HL-60 (cell line): ENCODE measurements at regions not wholly inside any gene's neighbourhood (a gene's known extent, or its start where the extent isn't known, plus 50 kb on each side); places are given as distances from the start of the nearest gene placed in this dataset.
"Not testable (repeated sequence)": the region's sequence is repeated elsewhere in the genome, so short reads cannot be mapped to it uniquely, and the experiment has no call there.

Source experiments
- DNase-seq, 2 experiments: peaks; one replicate each; pipeline ENCODE4 v3.0.0-alpha.2; 2010 to 2020; ENCODE audit warnings: low read depth in 1 of 2, low spot score in 1 of 2
- H3K27ac ChIP-seq: fragments of 250-450 bp; sonication (Bioruptor Pico); replicated peaks from 2 replicates; pipeline ENCODE4 v1.5.1; 2020; ENCODE audit warnings: mild to moderate bottlenecking, moderate library complexity
- H3K27me3 ChIP-seq: fragments of 250-450 bp; sonication (Bioruptor Pico); 2 replicates; pipeline ENCODE4 v1.5.1; 2021; ENCODE audit warnings: mild to moderate bottlenecking, moderate library complexity; ENCODE audit not compliant: insufficient read depth, poor library complexity, severe bottlenecking
- H3K4me3 ChIP-seq: replicated peaks from 2 replicates; pipeline ENCODE4 v1.5.1; 2011; ENCODE audit warnings: mild to moderate bottlenecking, control low read depth, low read length; ENCODE audit not compliant: insufficient read depth
- GABPA ChIP-seq: IDR thresholded peaks from 2 replicates; pipeline ENCODE4 v1.6.1; 2012; ENCODE audit warnings: low read depth
- POLR2AphosphoS5 ChIP-seq: IDR thresholded peaks from 2 replicates; pipeline ENCODE4 v1.6.1; 2012; ENCODE audit warnings: low read depth
- SPI1 ChIP-seq: IDR thresholded peaks from 2 replicates; pipeline ENCODE4 v1.6.1; 2012; ENCODE audit warnings: low read depth, mild to moderate bottlenecking, borderline replicate concordance
- TF ChIP-seq, protein P1 (sequence below): IDR thresholded peaks from 2 replicates; pipeline ENCODE4 v1.6.1; 2012; ENCODE audit warnings: low read depth; ENCODE audit not compliant: insufficient replicate concordance
- TF ChIP-seq, protein P2 (sequence below): IDR thresholded peaks from one replicate; pipeline ENCODE4 v1.5.1; 2011; ENCODE audit warnings: low read length, control low read depth, inconsistent platforms; ENCODE audit not compliant: insufficient read depth

DNA sequence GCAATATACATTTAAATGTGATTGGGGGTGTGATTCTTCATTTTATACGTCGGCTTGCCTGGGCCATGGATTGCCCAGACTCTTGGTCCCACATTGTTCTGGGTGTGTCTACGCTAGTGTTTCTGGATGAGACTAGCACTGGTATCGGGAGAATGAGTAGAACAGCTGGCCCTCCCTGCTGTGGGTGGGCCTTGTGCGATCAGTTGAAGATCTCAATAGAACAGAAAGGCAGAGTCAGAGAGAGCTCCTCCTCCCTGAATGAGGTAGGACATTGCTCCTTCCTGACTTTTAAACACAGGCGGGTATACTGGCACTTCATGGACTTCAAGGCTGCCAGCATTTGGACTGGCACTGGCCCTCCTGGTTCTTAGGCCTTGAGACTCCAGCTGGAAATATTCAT lies 603.0 kb downstream of the LIG4 start:
- H3K27ac ChIP-seq: no peak overlapping the region
- H3K27me3 ChIP-seq: no peaks in the 10 kb centered on the region

DNA sequence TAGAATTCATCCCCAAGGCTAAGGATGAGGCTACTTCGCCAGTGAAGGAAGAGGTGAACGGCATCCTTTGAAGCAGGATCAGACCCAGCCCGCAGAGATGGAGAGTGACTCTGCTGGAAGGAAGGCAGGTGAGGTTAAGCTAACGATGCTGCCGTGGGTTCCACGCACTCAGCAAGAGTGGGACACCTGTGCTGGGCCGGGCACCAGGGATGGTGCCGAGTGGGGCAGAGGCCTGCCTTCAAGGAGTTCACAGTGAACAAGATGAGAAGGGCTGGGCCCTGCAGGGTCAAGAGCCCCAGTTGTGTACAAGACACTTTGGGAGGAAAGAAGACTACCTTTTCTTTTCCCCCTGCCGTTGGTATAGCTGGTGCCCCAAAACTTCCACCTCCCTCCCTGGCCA lies 606.6 kb downstream of the LIG4 start:
- no peak overlapping the region for H3K27ac ChIP-seq
- H3K4me3 ChIP-seq: no peak overlapping the region
- no peak for DNase-seq
- TF ChIP-seq GABPA (no peak), SPI1 (no peak), POLR2AphosphoS5 (no peak)
- TF ChIP-seq, protein P1, sequence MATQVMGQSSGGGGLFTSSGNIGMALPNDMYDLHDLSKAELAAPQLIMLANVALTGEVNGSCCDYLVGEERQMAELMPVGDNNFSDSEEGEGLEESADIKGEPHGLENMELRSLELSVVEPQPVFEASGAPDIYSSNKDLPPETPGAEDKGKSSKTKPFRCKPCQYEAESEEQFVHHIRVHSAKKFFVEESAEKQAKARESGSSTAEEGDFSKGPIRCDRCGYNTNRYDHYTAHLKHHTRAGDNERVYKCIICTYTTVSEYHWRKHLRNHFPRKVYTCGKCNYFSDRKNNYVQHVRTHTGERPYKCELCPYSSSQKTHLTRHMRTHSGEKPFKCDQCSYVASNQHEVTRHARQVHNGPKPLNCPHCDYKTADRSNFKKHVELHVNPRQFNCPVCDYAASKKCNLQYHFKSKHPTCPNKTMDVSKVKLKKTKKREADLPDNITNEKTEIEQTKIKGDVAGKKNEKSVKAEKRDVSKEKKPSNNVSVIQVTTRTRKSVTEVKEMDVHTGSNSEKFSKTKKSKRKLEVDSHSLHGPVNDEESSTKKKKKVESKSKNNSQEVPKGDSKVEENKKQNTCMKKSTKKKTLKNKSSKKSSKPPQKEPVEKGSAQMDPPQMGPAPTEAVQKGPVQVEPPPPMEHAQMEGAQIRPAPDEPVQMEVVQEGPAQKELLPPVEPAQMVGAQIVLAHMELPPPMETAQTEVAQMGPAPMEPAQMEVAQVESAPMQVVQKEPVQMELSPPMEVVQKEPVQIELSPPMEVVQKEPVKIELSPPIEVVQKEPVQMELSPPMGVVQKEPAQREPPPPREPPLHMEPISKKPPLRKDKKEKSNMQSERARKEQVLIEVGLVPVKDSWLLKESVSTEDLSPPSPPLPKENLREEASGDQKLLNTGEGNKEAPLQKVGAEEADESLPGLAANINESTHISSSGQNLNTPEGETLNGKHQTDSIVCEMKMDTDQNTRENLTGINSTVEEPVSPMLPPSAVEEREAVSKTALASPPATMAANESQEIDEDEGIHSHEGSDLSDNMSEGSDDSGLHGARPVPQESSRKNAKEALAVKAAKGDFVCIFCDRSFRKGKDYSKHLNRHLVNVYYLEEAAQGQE: no peak
- TF ChIP-seq, protein P2, sequence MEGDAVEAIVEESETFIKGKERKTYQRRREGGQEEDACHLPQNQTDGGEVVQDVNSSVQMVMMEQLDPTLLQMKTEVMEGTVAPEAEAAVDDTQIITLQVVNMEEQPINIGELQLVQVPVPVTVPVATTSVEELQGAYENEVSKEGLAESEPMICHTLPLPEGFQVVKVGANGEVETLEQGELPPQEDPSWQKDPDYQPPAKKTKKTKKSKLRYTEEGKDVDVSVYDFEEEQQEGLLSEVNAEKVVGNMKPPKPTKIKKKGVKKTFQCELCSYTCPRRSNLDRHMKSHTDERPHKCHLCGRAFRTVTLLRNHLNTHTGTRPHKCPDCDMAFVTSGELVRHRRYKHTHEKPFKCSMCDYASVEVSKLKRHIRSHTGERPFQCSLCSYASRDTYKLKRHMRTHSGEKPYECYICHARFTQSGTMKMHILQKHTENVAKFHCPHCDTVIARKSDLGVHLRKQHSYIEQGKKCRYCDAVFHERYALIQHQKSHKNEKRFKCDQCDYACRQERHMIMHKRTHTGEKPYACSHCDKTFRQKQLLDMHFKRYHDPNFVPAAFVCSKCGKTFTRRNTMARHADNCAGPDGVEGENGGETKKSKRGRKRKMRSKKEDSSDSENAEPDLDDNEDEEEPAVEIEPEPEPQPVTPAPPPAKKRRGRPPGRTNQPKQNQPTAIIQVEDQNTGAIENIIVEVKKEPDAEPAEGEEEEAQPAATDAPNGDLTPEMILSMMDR: no peak
- H3K27me3 ChIP-seq: no peaks in the 10 kb centered on the region

More for the DNA sequence above, 603.0 kb downstream of the LIG4 start:
- H3K4me3 ChIP-seq: no peak overlapping the region
- DNase-seq: no peak
- TF ChIP-seq, protein P2: no peak

DNA sequence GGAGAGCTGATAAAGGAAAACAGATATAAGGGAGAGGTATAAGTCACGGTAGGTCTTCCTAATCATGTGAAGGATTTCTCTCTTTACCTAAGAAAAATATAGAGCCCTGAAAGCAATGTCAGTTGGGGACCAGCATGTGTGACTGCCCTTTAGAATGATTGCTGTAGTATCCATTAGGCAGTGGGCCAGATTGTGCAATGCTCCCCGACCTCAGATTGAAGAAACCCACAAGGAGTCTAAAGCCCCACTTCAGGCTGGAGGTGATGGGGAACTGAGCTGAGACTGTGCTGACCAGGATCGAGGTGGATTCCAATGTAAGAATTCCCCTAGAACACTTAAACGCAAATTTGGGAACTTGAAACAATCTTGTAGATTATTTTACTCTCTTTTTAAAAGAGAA lies 614.4 kb downstream of the LIG4 start:
- Histone ChIP-seq H3K27ac (no peak overlapping the region), H3K4me3 (no peak overlapping the region), H3K27me3 (no peaks in the 10 kb centered on the region)
- no peak for DNase-seq
- TF ChIP-seq, protein P2: no peak
- TF ChIP-seq, protein P1: no peak

DNA sequence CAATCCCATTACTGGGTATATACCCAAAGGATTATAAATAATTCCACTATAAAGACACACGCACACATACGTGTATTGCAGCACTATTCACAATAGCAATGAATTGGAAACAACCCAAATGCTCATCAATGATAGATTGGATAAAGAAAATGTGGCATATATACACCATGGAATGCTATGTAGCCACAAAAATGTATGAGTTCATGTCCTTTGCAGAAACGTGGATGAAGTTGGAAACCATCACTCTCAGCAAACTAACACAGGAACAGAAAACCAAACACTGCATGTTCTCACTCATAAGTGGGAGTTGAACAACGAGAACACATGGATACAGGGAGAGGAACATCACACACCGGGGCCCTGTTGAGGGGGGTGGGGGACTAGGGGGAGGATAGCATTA lies 619.0 kb downstream of the LIG4 start:
- not testable (repeated sequence) for H3K27ac ChIP-seq, H3K27me3 ChIP-seq, DNase-seq, H3K4me3 ChIP-seq

DNA sequence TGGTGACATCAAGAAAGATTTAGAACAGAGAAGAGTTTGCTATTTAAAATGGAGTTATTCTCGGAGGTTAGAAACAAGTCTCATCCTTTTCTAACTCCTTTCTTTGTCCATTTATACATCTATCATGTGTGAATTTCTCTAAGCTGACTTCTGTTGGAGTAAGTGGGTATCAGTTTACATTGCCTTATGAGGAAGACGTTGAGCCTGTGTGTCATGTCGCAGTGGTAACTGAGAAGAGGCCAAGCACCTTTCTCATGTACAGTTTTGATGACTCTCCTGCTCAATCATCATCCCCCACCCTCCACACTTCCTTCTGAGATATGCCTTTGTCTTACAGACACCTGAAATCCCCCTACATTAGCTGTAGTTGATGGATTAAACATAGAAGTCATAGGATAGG lies 624.8 kb downstream of the LIG4 start:
- H3K27ac ChIP-seq: no peak overlapping the region
- no peaks in the 10 kb centered on the region for H3K27me3 ChIP-seq
- TF ChIP-seq, protein P2: no peak
- no peak for TF ChIP-seq GABPA
- no peak for TF ChIP-seq POLR2AphosphoS5
- TF ChIP-seq, protein P1: no peak
- DNase-seq: no peak
- no peak overlapping the region for H3K4me3 ChIP-seq
